HCT116 (cell line): ENCODE measurements at regions not wholly inside any gene's neighbourhood (a gene's known extent, or its start where the extent isn't known, plus 50 kb on each side); places are given as distances from the start of the nearest gene placed in this dataset.

Experiments used
- CTCF ChIP-seq, 3 experiments: fragments of 200-600 bp in 1 of 3; sonication (generic) in 1 of 3; IDR thresholded peaks in 2 of 3; conservative IDR thresholded peaks in 1 of 3; 2 replicates each; pipeline ENCODE4 v1.5.1; 2012 to 2017; ENCODE audit warnings: low read depth in 2 of 3, low read length in 2 of 3, antibody characterized with exemption in 1 of 3, borderline replicate concordance in 1 of 3, control low read depth in 1 of 3, mild to moderate bottlenecking in 1 of 3, mixed read lengths in 1 of 3, mixed run types in 1 of 3, moderate library complexity in 1 of 3; ENCODE audit not compliant: insufficient read depth in 1 of 3
- EZH2 ChIP-seq: fragments of 200-600 bp; sonication (generic); IDR thresholded peaks from 2 replicates; pipeline ENCODE4 v1.6.1; 2017; ENCODE audit warnings: antibody characterized with exemption, mixed run types
- EZH2phosphoT487 ChIP-seq: fragments of 200-600 bp; IDR thresholded peaks from 2 replicates; pipeline ENCODE4 v1.6.1; 2018; ENCODE audit warnings: antibody characterized with exemption, borderline replicate concordance
- MAX ChIP-seq: IDR thresholded peaks from 2 replicates; pipeline ENCODE4 v1.6.1; 2012
- POLR2A ChIP-seq: IDR thresholded peaks from 2 replicates; pipeline ENCODE4 v1.7.0; 2011; ENCODE audit warnings: borderline replicate concordance; ENCODE audit not compliant: insufficient read depth, insufficient read length; ENCODE audit errors: extremely low read depth
- POLR2AphosphoS5 ChIP-seq: IDR thresholded peaks from 2 replicates; pipeline ENCODE4 v1.6.1; 2011; ENCODE audit warnings: mild to moderate bottlenecking, low read depth, low read length, moderate library complexity
- YY1 ChIP-seq: IDR thresholded peaks from 2 replicates; pipeline ENCODE4 v1.6.1; 2011; ENCODE audit warnings: low read length, low read depth, moderate library complexity, mild to moderate bottlenecking; ENCODE audit not compliant: insufficient replicate concordance; ENCODE audit errors: extremely low read depth
- ZFX ChIP-seq: fragments of 450-650 bp; IDR thresholded peaks from 2 replicates; pipeline ENCODE4 v1.6.1; 2017

DNA sequence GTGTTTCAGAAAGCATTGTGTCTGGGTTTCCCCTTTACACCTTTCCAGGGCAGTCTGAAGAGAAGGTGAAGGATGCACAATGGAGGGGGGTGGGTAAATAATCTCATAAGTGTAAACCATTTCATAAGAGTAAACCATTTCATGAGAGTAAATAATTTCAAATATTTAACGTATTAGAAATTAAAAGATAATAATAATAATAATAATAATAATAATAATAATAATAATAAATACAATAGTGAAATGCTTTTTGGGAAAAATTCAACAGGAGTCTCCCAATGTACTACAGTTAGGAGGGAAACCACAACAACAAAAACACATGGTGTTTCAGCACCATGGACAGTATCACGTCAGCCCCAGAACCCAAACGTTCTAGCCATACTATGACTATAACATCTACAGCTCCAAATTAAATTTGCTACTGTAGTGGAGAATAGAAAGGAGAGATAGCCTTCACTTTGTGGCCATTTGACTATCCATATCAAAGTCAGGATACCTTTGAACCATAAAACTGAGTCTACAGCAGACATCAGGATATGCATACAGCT lies 691.8 kb downstream of the BCL11B start:
- TF ChIP-seq CTCF (IDR thresholded peaks at IDR 0.05 in 2 of 3, conservative IDR thresholded peaks at IDR 0.05 in 1 of 3; ENCODE audit: borderline replicate concordance in 1 of 3, insufficient read depth in 1 of 3, low read depth in 2 of 3, low read length in 2 of 3) (no peak), EZH2phosphoT487 (no peak), POLR2A (no peak), POLR2AphosphoS5 (no peak), ZFX (no peak), MAX (no peak), YY1 (no peak), EZH2 (no peak)
